Type B pancreatic cell (in vitro differentiated cells): ENCODE measurements at regions not wholly inside any gene's neighbourhood (a gene's known extent, or its start where the extent isn't known, plus 50 kb on each side); places are given as distances from the start of the nearest gene placed in this dataset.

Experiments used
- DNase-seq: peaks from one replicate; pipeline ENCODE4 v3.0.0; 2021; ENCODE audit warnings: mixed read lengths; ENCODE audit not compliant: unreplicated experiment; ENCODE audit errors: extremely low spot score
- H3K27ac Mint-ChIP-seq: 2 replicates; pipeline ENCODE4 v1.8.0; 2021; ENCODE audit warnings: mild to moderate bottlenecking, mixed read lengths
- H3K27me3 Mint-ChIP-seq: 2 replicates; pipeline ENCODE4 v1.8.0; 2021; ENCODE audit warnings: mixed read lengths
- H3K36me3 Mint-ChIP-seq: 2 replicates; pipeline ENCODE4 v1.8.0; 2021; ENCODE audit warnings: mixed read lengths
- H3K4me1 Mint-ChIP-seq: one replicate; pipeline ENCODE4 v1.8.0; 2021; ENCODE audit warnings: mixed read lengths; ENCODE audit not compliant: unreplicated experiment
- H3K4me3 Mint-ChIP-seq: 2 replicates; pipeline ENCODE4 v1.8.0; 2021; ENCODE audit warnings: mild to moderate bottlenecking, mixed read lengths
- H3K9me3 Mint-ChIP-seq: 2 replicates; pipeline ENCODE4 v1.8.0; 2021; ENCODE audit warnings: mixed read lengths
- TF ChIP-seq, protein P1 (sequence below): fragments of 200-600 bp; sonication (generic); conservative IDR thresholded peaks from 2 replicates; pipeline ENCODE4 v1.5.0; 2021; ENCODE audit warnings: antibody characterized with exemption, mild to moderate bottlenecking

DNA sequence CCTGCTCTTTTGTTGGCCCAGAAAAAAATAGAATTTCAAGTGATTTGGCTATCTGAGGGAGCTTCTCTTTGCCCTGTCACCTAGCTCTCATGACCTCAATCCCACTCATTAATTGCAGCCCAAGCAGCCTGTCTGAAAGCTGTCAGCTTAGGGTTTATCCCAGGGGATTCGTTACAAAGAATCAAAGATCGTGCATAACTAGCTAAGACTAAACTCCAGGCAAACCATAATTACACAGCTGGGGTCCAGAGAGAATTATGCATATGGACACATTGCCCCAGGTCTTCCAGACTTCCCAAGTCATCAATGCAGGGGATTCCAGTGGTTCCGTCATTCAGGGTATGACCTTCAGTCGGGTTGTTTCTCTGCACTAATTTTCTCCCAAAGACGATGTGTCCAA, 91.6 kb upstream of the CBLB start:
- TF ChIP-seq, protein P1, sequence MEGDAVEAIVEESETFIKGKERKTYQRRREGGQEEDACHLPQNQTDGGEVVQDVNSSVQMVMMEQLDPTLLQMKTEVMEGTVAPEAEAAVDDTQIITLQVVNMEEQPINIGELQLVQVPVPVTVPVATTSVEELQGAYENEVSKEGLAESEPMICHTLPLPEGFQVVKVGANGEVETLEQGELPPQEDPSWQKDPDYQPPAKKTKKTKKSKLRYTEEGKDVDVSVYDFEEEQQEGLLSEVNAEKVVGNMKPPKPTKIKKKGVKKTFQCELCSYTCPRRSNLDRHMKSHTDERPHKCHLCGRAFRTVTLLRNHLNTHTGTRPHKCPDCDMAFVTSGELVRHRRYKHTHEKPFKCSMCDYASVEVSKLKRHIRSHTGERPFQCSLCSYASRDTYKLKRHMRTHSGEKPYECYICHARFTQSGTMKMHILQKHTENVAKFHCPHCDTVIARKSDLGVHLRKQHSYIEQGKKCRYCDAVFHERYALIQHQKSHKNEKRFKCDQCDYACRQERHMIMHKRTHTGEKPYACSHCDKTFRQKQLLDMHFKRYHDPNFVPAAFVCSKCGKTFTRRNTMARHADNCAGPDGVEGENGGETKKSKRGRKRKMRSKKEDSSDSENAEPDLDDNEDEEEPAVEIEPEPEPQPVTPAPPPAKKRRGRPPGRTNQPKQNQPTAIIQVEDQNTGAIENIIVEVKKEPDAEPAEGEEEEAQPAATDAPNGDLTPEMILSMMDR, result no peak
- Mint-ChIP-seq H3K27me3 (no peaks in the 10 kb centered on the region), H3K9me3 (no peaks in the 10 kb centered on the region), H3K36me3 (no peaks in the 10 kb centered on the region), H3K4me1 (peaks cover 12% of the 10 kb centered on the region), H3K27ac (no peak overlapping the region), H3K4me3 (no peak overlapping the region)
- DNase-seq, result no peak

DNA sequence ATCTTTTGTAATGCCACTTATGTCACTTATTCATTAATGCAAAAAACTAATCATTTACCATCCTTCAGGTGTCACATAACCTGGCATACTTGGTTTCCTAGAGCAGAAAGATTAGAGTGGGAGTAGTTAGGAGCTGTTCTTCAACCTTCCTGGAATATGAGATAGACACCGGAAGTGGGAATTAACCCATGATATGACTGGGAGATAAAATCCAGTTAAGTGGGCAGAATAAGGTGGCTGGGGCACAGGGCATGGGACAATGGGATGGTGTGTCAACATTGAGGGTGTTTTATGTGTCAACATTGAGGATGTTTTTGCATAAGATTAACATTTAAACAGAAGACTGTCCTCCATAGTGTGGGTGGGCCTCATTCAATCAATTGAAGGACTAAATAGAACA, 94.3 kb upstream of the CBLB start:
- Mint-ChIP-seq H3K4me3 (no peak overlapping the region), H3K4me1 (peaks cover 9% of the 10 kb centered on the region), H3K27me3 (no peaks in the 10 kb centered on the region), H3K27ac (no peak overlapping the region), H3K36me3 (no peaks in the 10 kb centered on the region), H3K9me3 (peaks cover 4% of the 10 kb centered on the region)
- DNase-seq, result no peak
- TF ChIP-seq, protein P1, result no peak

DNA sequence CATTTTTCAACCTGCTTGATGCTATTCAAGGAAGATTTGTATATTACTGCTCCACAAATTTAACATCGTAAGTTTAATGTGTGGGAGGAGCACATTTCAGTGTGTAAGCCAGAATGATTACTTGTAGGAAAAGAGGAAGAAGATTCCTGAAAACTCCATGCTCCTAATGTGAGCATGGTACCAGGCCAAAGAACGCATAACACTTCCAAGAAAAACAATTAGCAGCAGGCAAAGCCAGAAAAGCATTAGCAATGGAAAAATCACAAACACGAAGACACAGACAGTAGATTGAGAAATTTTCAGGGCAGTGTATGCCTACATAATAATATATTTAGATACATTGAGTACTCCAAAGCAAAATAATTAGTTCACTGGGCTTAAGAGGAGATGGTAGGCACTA, 96.6 kb upstream of the CBLB start:
- Mint-ChIP-seq H3K9me3 (peaks cover 8% of the 10 kb centered on the region), H3K4me3 (no peak overlapping the region), H3K4me1 (no peaks in the 10 kb centered on the region), H3K36me3 (no peaks in the 10 kb centered on the region), H3K27me3 (no peaks in the 10 kb centered on the region), H3K27ac (no peak overlapping the region)
- DNase-seq, result no peak
- TF ChIP-seq, protein P1, result no peak

DNA sequence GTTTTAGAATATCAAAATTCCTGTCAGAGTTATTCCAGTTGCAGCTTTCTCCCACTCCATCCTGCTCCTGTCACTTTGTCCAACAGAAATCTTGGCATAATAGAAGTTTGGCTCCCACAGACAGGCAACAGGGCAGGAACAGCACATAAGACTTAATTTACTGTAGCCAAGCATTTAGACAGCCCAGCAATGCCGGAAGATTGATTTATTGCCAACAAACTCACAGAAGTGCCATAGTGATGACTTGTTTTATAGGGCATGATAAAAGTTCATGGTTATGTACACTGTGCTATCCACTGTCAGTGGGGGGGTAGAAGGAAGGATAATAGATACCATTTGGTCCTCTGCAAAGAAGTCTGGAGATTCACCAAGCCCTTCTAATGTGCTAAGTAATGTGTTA, 98.3 kb upstream of the CBLB start:
- TF ChIP-seq, protein P1, result no peak
- no peak overlapping the region for H3K27ac Mint-ChIP-seq
- H3K9me3 Mint-ChIP-seq, result peaks cover 19% of the 10 kb centered on the region
- H3K27me3 Mint-ChIP-seq, result no peaks in the 10 kb centered on the region
- no peak overlapping the region for H3K4me3 Mint-ChIP-seq
- no peaks in the 10 kb centered on the region for H3K4me1 Mint-ChIP-seq
- DNase-seq, result no peak
- H3K36me3 Mint-ChIP-seq, result peaks cover 6% of the 10 kb centered on the region

DNA sequence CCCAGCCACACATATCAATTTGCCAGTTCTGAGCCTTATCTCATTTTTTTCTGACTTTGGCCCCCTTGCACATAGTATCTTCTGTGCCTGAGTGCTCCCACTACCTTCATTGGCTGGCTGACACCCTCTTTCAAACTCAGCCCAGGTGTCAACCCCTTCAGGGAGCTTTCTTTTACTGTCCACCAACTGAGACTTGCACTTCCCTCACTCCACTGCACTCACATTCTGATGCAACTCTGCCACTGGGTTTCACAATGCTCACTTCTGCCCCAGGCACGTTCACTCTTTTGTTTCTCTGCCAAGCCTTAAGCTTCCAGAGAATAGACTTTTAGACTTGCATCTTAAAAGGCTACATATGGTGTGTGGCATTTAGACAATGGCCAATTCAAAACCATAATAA, 101.5 kb upstream of the CBLB start:
- Mint-ChIP-seq H3K27me3 (no peaks in the 10 kb centered on the region), H3K9me3 (peaks cover 22% of the 10 kb centered on the region), H3K36me3 (peaks cover 7% of the 10 kb centered on the region), H3K4me3 (no peak overlapping the region), H3K4me1 (no peaks in the 10 kb centered on the region), H3K27ac (peak overlapping the region; percentile 42)
- TF ChIP-seq, protein P1, result no peak
- DNase-seq, result no peak

DNA sequence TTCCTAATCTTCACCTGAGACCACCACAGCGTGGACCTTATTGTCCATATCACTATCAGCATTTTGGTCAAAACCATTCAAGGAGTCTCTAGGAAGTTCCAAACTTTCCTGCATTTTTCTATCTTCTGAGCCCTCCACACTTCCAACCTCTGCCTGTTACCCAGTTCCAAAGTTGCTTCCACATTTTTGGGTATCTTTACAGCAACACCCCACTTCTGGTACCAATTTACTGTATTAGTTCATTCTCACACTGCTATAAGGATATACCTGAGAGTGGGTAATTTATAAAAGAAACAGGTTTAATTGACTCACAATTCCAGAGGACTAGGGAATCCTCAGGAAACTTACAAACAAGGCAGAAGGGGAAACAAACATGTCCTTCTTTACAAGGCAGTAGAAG, 103.3 kb upstream of the CBLB start:
- TF ChIP-seq, protein P1, result no peak
- Mint-ChIP-seq H3K9me3 (peaks cover 20% of the 10 kb centered on the region), H3K4me1 (no peaks in the 10 kb centered on the region), H3K27ac (no peak overlapping the region), H3K36me3 (peaks cover 7% of the 10 kb centered on the region), H3K4me3 (no peak overlapping the region), H3K27me3 (no peaks in the 10 kb centered on the region)
- no peak for DNase-seq
